Chondrocyte (in vitro differentiated cells): ENCODE measurements at regions not wholly inside any gene's neighbourhood (a gene's known extent, or its start where the extent isn't known, plus 50 kb on each side); places are given as distances from the start of the nearest gene placed in this dataset.

Experiments used
- DNase-seq: peaks from one replicate; pipeline ENCODE4 v3.0.0; 2021; ENCODE audit warnings: mixed read lengths, low spot score
- H3K27ac Mint-ChIP-seq: one replicate; pipeline ENCODE4 v1.8.0; 2021; ENCODE audit warnings: mild to moderate bottlenecking, moderate library complexity, mixed read lengths; ENCODE audit not compliant: unreplicated experiment
- H3K27me3 Mint-ChIP-seq: 2 replicates; pipeline ENCODE4 v1.8.0; 2021; ENCODE audit warnings: low read depth, mixed read lengths
- H3K36me3 Mint-ChIP-seq: 2 replicates; pipeline ENCODE4 v1.8.0; 2021; ENCODE audit warnings: low read depth, mixed read lengths
- H3K4me1 Mint-ChIP-seq: 2 replicates; pipeline ENCODE4 v1.8.0; 2021; ENCODE audit warnings: low read depth, mild to moderate bottlenecking, mixed read lengths
- H3K4me3 Mint-ChIP-seq: one replicate; pipeline ENCODE4 v1.8.0; 2021; ENCODE audit warnings: mild to moderate bottlenecking, moderate library complexity, mixed read lengths; ENCODE audit not compliant: unreplicated experiment
- H3K9me3 Mint-ChIP-seq: 2 replicates; pipeline ENCODE4 v1.8.0; 2021; ENCODE audit warnings: low read depth, mixed read lengths
- TF ChIP-seq, protein P1 (sequence below): fragments of 200-600 bp; sonication (generic); IDR thresholded peaks from 2 replicates; pipeline ENCODE4 v1.5.0; 2021; ENCODE audit warnings: antibody characterized with exemption, mild to moderate bottlenecking, moderate library complexity

DNA sequence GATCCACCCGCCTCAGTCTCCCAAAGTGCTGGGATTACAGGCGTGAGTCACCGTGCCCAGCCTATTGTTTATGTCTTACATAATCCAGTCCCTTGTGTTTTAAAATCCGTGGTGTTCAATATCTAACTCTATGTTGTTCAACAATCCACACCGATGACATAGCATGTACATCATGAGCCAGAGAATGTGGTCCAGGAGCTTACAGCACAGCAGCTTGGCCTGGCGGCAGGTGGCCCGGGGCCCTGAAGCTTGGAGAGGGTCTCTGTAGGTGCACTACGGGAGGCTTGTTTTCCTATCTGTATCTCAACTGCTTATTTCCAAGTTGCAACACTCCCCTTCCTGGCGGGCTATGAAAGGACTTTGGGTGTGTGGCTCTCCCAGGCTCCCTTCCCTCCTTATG, 138.4 kb downstream of the ADSS2 start:
- H3K4me1 Mint-ChIP-seq, result peaks cover 7% of the 10 kb centered on the region
- TF ChIP-seq, protein P1, sequence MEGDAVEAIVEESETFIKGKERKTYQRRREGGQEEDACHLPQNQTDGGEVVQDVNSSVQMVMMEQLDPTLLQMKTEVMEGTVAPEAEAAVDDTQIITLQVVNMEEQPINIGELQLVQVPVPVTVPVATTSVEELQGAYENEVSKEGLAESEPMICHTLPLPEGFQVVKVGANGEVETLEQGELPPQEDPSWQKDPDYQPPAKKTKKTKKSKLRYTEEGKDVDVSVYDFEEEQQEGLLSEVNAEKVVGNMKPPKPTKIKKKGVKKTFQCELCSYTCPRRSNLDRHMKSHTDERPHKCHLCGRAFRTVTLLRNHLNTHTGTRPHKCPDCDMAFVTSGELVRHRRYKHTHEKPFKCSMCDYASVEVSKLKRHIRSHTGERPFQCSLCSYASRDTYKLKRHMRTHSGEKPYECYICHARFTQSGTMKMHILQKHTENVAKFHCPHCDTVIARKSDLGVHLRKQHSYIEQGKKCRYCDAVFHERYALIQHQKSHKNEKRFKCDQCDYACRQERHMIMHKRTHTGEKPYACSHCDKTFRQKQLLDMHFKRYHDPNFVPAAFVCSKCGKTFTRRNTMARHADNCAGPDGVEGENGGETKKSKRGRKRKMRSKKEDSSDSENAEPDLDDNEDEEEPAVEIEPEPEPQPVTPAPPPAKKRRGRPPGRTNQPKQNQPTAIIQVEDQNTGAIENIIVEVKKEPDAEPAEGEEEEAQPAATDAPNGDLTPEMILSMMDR, result no peak
- H3K9me3 Mint-ChIP-seq, result no peaks in the 10 kb centered on the region
- H3K36me3 Mint-ChIP-seq, result no peaks in the 10 kb centered on the region
- no peak overlapping the region for H3K27ac Mint-ChIP-seq
- H3K27me3 Mint-ChIP-seq, result no peaks in the 10 kb centered on the region
- H3K4me3 Mint-ChIP-seq, result no peak overlapping the region
- no peak for DNase-seq

DNA sequence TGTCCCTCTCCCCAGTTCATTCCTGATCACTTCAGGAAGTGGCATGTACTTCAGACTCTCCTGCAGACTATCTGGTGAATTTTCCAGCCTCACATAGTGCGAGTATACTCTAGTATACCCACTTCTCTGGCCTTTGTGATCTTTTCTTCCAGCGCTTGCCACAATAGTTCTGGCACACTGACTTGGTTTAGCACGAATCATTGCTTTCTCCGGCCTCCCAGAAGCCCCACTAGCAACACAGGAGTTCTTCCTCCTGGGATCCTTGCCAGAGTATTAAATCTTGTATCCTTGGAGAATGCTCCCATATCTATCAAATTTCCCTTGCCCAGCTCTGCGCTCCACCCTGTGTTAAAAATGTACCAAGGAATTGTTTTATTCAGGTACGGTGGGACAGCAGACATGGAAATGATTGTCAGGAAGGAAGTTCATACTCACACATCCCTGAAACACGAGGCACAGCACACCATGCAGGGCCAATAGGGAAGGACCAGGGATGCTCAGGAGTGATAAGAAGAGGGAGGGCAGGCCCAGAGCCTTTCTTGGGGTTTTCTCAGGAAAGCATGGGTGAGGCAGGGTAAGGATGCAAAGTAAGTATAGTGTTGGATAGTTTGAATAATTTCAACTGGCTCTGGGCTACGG, 136.7 kb downstream of the ADSS2 start:
- TF ChIP-seq, protein P1, result no peak
- DNase-seq, result no peak
- H3K4me3 Mint-ChIP-seq, result no peak overlapping the region
- H3K9me3 Mint-ChIP-seq, result no peaks in the 10 kb centered on the region
- no peaks in the 10 kb centered on the region for H3K36me3 Mint-ChIP-seq
- no peaks in the 10 kb centered on the region for H3K27me3 Mint-ChIP-seq
- peaks cover 7% of the 10 kb centered on the region for H3K4me1 Mint-ChIP-seq
- no peak overlapping the region for H3K27ac Mint-ChIP-seq

DNA sequence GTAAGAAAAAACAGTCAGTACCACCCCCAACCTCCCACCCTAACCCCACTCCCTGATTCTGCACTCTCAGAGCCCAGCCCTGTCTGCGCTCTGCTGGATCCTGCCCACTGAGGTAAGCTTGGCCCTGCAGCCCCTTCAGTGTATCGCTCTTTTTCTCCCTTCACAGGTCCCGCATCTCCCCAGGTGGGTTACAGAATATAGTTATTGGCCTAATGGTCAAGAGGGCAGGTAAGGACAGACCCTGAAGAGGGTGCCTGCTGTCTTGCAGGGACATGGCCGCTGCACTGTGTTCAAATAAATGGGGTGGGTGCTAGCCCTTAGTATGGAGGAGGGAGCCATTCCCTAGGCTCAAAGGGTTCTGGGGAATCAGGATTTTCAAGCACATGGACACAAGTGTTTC, 135.7 kb downstream of the ADSS2 start:
- TF ChIP-seq, protein P1, result no peak
- Mint-ChIP-seq H3K4me1 (peaks cover 7% of the 10 kb centered on the region), H3K9me3 (no peaks in the 10 kb centered on the region)

DNA sequence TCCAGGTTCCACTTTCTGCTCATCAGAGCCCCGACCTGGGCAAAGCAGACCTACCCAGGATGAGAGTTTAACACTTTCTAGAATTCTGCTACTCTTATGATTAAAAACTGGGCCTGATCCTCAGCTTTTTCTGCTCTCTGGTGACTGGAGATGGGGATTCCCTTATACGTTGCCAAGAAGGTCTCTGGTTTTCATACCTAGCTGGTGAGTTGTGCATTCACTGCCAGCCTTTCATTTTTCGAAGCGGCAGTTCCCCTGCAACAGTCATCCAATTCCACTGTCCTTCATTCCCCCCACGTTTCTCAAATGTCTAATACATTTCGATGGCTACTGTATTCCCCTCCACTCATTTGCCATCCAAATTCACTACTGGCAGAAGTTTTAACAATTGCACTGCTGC, 135.3 kb downstream of the ADSS2 start:
- no peak overlapping the region for H3K4me3 Mint-ChIP-seq
- H3K4me1 Mint-ChIP-seq, result peaks cover 7% of the 10 kb centered on the region
- no peaks in the 10 kb centered on the region for H3K9me3 Mint-ChIP-seq
- TF ChIP-seq, protein P1, result no peak
- no peak for DNase-seq
- H3K27me3 Mint-ChIP-seq, result no peaks in the 10 kb centered on the region
- H3K27ac Mint-ChIP-seq, result no peak overlapping the region
- H3K36me3 Mint-ChIP-seq, result no peaks in the 10 kb centered on the region

More for the DNA sequence above, 135.7 kb downstream of the ADSS2 start:
- no peak overlapping the region for H3K4me3 Mint-ChIP-seq
- H3K36me3 Mint-ChIP-seq, result no peaks in the 10 kb centered on the region
- no peak overlapping the region for H3K27ac Mint-ChIP-seq
- H3K27me3 Mint-ChIP-seq, result no peaks in the 10 kb centered on the region
- DNase-seq, result no peak

DNA sequence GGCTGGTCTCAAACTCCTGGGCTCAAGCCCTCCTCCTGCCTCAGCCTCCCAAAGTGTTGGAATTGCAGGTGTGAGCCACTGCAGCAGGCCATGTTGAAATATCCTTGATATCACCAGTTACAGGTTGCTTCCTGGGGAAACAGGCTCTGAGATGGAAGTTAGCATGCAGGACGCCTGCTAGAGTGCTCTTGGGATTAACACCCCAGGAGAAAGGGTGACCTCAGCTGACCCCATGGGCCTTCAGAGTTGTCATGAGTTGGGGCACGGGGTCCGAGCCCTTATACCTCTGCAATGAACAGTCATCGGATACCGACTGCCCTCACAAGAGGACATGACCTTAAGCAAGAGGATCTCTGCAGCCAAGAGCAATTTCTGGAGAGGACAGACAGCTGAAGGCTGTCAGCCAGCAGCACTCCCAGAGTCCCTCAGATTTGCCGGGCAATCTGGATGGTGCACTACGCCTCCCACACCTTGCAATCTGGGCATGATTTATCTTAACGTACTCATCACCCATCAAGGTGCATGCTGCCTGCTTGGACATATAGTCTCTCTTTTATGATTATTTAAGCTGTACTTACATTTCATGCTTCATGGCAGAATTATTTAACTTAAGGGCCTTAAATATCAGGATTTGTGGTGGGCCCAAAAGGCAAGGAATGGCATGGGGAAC, 134.6 kb downstream of the ADSS2 start:
- TF ChIP-seq, protein P1, result no peak
- H3K27ac Mint-ChIP-seq, result no peak overlapping the region
- no peaks in the 10 kb centered on the region for H3K27me3 Mint-ChIP-seq
- H3K4me3 Mint-ChIP-seq, result no peak overlapping the region
- no peaks in the 10 kb centered on the region for H3K36me3 Mint-ChIP-seq
- DNase-seq, result no peak
- no peaks in the 10 kb centered on the region for H3K9me3 Mint-ChIP-seq
- H3K4me1 Mint-ChIP-seq, result peaks cover 7% of the 10 kb centered on the region
